Astrocyte (in vitro differentiated cells and primary cell): ENCODE measurements at regions not wholly inside any gene's neighbourhood (a gene's known extent, or its start where the extent isn't known, plus 50 kb on each side); places are given as distances from the start of the nearest gene placed in this dataset.

Experiments used
- DNase-seq: peaks from one replicate; pipeline ENCODE4 v3.0.0-alpha.2; 2010; ENCODE audit warnings: low read depth
- FAIRE-seq: peaks from 2 replicates; lab custom pipeline; 2011; peaks lifted over from hg19 to GRCh38; lab: Jason Lieb, UNC
- H2AFZ ChIP-seq: 2 replicates; pipeline ENCODE4 v1.6.0; 2012; ENCODE audit warnings: low read depth, low read length, inconsistent platforms
- H3K27ac ChIP-seq: 2 replicates; pipeline ENCODE4 v1.5.1; 2011; ENCODE audit warnings: low read depth, low read length, inconsistent platforms
- H3K27me3 ChIP-seq: 2 replicates; pipeline ENCODE4 v1.6.0; 2011; ENCODE audit warnings: low read length, inconsistent platforms; ENCODE audit not compliant: insufficient read depth
- H3K36me3 ChIP-seq: 2 replicates; pipeline ENCODE4 v1.5.1; 2011; ENCODE audit warnings: low read length, inconsistent platforms; ENCODE audit not compliant: insufficient read depth
- H3K4me1 ChIP-seq: 2 replicates; pipeline ENCODE4 v1.5.1; 2011; ENCODE audit warnings: low read length, inconsistent platforms; ENCODE audit not compliant: insufficient read depth
- H3K4me2 ChIP-seq: 2 replicates; pipeline ENCODE4 v1.6.0; 2012; ENCODE audit warnings: low read length, inconsistent platforms
- H3K4me3 ChIP-seq: 2 replicates; pipeline ENCODE4 v1.5.1; 2011; ENCODE audit warnings: low read depth, mild to moderate bottlenecking, low read length, inconsistent platforms; ENCODE audit not compliant: insufficient read depth
- H3K79me2 ChIP-seq: 2 replicates; pipeline ENCODE4 v1.6.0; 2012; ENCODE audit warnings: mild to moderate bottlenecking, low read length, inconsistent platforms; ENCODE audit not compliant: insufficient read depth
- H3K9ac ChIP-seq: 2 replicates; pipeline ENCODE4 v1.6.0; 2012; ENCODE audit warnings: mild to moderate bottlenecking, low read length, inconsistent platforms
- H3K9me3 ChIP-seq: 2 replicates; pipeline ENCODE4 v1.5.1; 2012; ENCODE audit warnings: low read depth, mild to moderate bottlenecking, low read length, inconsistent platforms; ENCODE audit not compliant: insufficient read depth
- H4K20me1 ChIP-seq: 2 replicates; pipeline ENCODE4 v1.6.0; 2012; ENCODE audit warnings: low read length, inconsistent platforms; ENCODE audit not compliant: insufficient read depth
- H3K27ac Mint-ChIP-seq: one replicate; pipeline ENCODE4 v1.8.0; 2021; ENCODE audit warnings: mild to moderate bottlenecking, mixed read lengths; ENCODE audit not compliant: unreplicated experiment
- H3K27me3 Mint-ChIP-seq: one replicate; pipeline ENCODE4 v1.8.0; 2021; ENCODE audit warnings: low read depth, mixed read lengths; ENCODE audit not compliant: unreplicated experiment
- H3K36me3 Mint-ChIP-seq: one replicate; pipeline ENCODE4 v1.8.0; 2021; ENCODE audit warnings: low read depth, mixed read lengths; ENCODE audit not compliant: unreplicated experiment
- H3K4me1 Mint-ChIP-seq: one replicate; pipeline ENCODE4 v1.8.0; 2021; ENCODE audit warnings: low read depth, mixed read lengths; ENCODE audit not compliant: unreplicated experiment
- H3K4me3 Mint-ChIP-seq: one replicate; pipeline ENCODE4 v1.8.0; 2021; ENCODE audit warnings: mild to moderate bottlenecking, moderate library complexity, mixed read lengths; ENCODE audit not compliant: unreplicated experiment
- H3K9me3 Mint-ChIP-seq: one replicate; pipeline ENCODE4 v1.8.0; 2021; ENCODE audit warnings: mild to moderate bottlenecking, mixed read lengths; ENCODE audit not compliant: unreplicated experiment
- CTCF ChIP-seq: IDR thresholded peaks from 2 replicates; pipeline ENCODE4 v1.5.1; 2011; ENCODE audit warnings: low read depth, mild to moderate bottlenecking, inconsistent platforms, low read length, moderate library complexity; ENCODE audit not compliant: insufficient read depth
- EZH2 ChIP-seq: IDR thresholded peaks from 2 replicates; pipeline ENCODE4 v1.6.1; 2012; ENCODE audit warnings: mild to moderate bottlenecking, low read length, inconsistent platforms; ENCODE audit not compliant: insufficient read depth

- Histone ChIP-seq H3K9ac (no peak overlapping the region), H3K9me3 (no peaks in the 10 kb centered on the region), H3K4me2 (no peak overlapping the region), H3K4me3 (no peak overlapping the region), H4K20me1 (no peaks in the 10 kb centered on the region), H3K27me3 (no peaks in the 10 kb centered on the region), H3K27ac (no peak overlapping the region), H3K79me2 (no peaks in the 10 kb centered on the region), H3K36me3 (no peaks in the 10 kb centered on the region), H3K4me1 (no peaks in the 10 kb centered on the region), H2AFZ (no peak overlapping the region)
- no peak for FAIRE-seq
- no peak overlapping the region for H3K27ac Mint-ChIP-seq
- no peak for TF ChIP-seq EZH2
- no peak for TF ChIP-seq CTCF
- no peak overlapping the region for H3K4me3 Mint-ChIP-seq
- no peaks in the 10 kb centered on the region for H3K36me3 Mint-ChIP-seq
- no peaks in the 10 kb centered on the region for H3K9me3 Mint-ChIP-seq
- no peaks in the 10 kb centered on the region for H3K4me1 Mint-ChIP-seq
- no peak for DNase-seq
- H3K27me3 Mint-ChIP-seq: no peaks in the 10 kb centered on the region
Observed at GRCh38 chr1:105736349-105736748, 1320.1 kb upstream of the PRMT6 start.

- H3K9me3 ChIP-seq: no peaks in the 10 kb centered on the region
- H3K27ac ChIP-seq: no peak overlapping the region
- H3K9ac ChIP-seq: no peak overlapping the region
- H4K20me1 ChIP-seq: no peaks in the 10 kb centered on the region
- H3K4me2 ChIP-seq: no peak overlapping the region
- H3K4me1 ChIP-seq: no peaks in the 10 kb centered on the region
- H3K27ac Mint-ChIP-seq: no peak overlapping the region
- no peak for FAIRE-seq
- TF ChIP-seq EZH2 (no peak), CTCF (no peak)
- no peaks in the 10 kb centered on the region for H3K9me3 Mint-ChIP-seq
- no peaks in the 10 kb centered on the region for H3K27me3 ChIP-seq
- H3K4me3 Mint-ChIP-seq: no peak overlapping the region
- no peaks in the 10 kb centered on the region for H3K36me3 ChIP-seq
- no peaks in the 10 kb centered on the region for H3K4me1 Mint-ChIP-seq
- no peak overlapping the region for H2AFZ ChIP-seq
- H3K36me3 Mint-ChIP-seq: no peaks in the 10 kb centered on the region
- H3K79me2 ChIP-seq: no peaks in the 10 kb centered on the region
- no peak for DNase-seq
- no peak overlapping the region for H3K4me3 ChIP-seq
- H3K27me3 Mint-ChIP-seq: no peaks in the 10 kb centered on the region
Observed at GRCh38 chr1:105779727-105780126, 1276.7 kb upstream of the PRMT6 start.

- H3K4me3 ChIP-seq: no peak overlapping the region
- no peaks in the 10 kb centered on the region for H3K4me1 Mint-ChIP-seq
- H4K20me1 ChIP-seq: no peaks in the 10 kb centered on the region
- H3K4me1 ChIP-seq: no peaks in the 10 kb centered on the region
- H3K9me3 Mint-ChIP-seq: no peaks in the 10 kb centered on the region
- no peak overlapping the region for H3K4me2 ChIP-seq
- no peak overlapping the region for H3K27ac Mint-ChIP-seq
- no peaks in the 10 kb centered on the region for H3K36me3 Mint-ChIP-seq
- H3K27me3 Mint-ChIP-seq: no peaks in the 10 kb centered on the region
- no peaks in the 10 kb centered on the region for H3K9me3 ChIP-seq
- H2AFZ ChIP-seq: no peak overlapping the region
- H3K4me3 Mint-ChIP-seq: no peak overlapping the region
- no peak for TF ChIP-seq CTCF
- no peak for TF ChIP-seq EZH2
- H3K9ac ChIP-seq: no peak overlapping the region
- DNase-seq (no peak), FAIRE-seq (no peak)
- H3K79me2 ChIP-seq: no peaks in the 10 kb centered on the region
- H3K27ac ChIP-seq: no peak overlapping the region
- H3K36me3 ChIP-seq: no peaks in the 10 kb centered on the region
- H3K27me3 ChIP-seq: no peaks in the 10 kb centered on the region
Observed at GRCh38 chr1:105785021-105785420, 1271.5 kb upstream of the PRMT6 start.
